Panc1 (cell line): ENCODE measurements at regions not wholly inside any gene's neighbourhood (a gene's known extent, or its start where the extent isn't known, plus 50 kb on each side); places are given as distances from the start of the nearest gene placed in this dataset.

Source experiments
- CTCF ChIP-seq: fragments of 450-650 bp; IDR thresholded peaks from 2 replicates; pipeline ENCODE4 v1.5.1; 2017; ENCODE audit warnings: mild to moderate bottlenecking
- SIN3A ChIP-seq: IDR thresholded peaks from 2 replicates; pipeline ENCODE4 v1.6.1; 2012; ENCODE audit warnings: low read depth, mild to moderate bottlenecking, low read length, moderate library complexity, borderline replicate concordance; ENCODE audit not compliant: insufficient read depth
- TCF7L2 ChIP-seq: IDR thresholded peaks from 2 replicates; pipeline ENCODE4 v1.6.1; 2011; ENCODE audit warnings: mild to moderate bottlenecking, low read depth, low read length, inconsistent platforms

GRCh38 chr11:97937501-97937900 is 1083.2 kb upstream of the CNTN5 start:
- no peak for TF ChIP-seq CTCF
- no peak for TF ChIP-seq SIN3A
- no peak for TF ChIP-seq TCF7L2
